ENCODE measurements at regions not wholly inside any gene's neighbourhood (a gene's known extent, or its start where the extent isn't known, plus 50 kb on each side); places are given as distances from the start of the nearest gene placed in this dataset.

GRCh38 chr4:59945277-59945676, 1254.8 kb upstream of the ADGRL3 start:
- Histone ChIP-seq H3K4me2 (ENCODE audit: insufficient read depth, low read length) (no peak overlapping the region), H3K36me3 (ENCODE audit: insufficient read depth, low read length) (no peaks in the 10 kb centered on the region), H3K9me3 (ENCODE audit: low read depth, low read length) (peaks cover 4% of the 10 kb centered on the region), H3K27me3 (ENCODE audit: insufficient read depth, low read length) (no peaks in the 10 kb centered on the region), H2AFZ (ENCODE audit: low read length) (no peak overlapping the region), H3K27ac (ENCODE audit: low read depth, low read length) (no peak overlapping the region), H3K79me2 (ENCODE audit: insufficient read depth, low read length) (no peaks in the 10 kb centered on the region), H3K4me3 (ENCODE audit: insufficient read depth, low read length) (no peak overlapping the region), H4K20me1 (ENCODE audit: insufficient read depth, low read length) (no peaks in the 10 kb centered on the region), H3K4me1 (ENCODE audit: insufficient read depth, low read length) (no peaks in the 10 kb centered on the region)
- no peak for TF ChIP-seq CTCF (IDR thresholded peaks at IDR 0.05; ENCODE audit: extremely low read depth, low read depth, low read length)
- DNase-seq (ENCODE audit: insufficient read length, low spot score, missing footprints) = no peak

GRCh38 chr4:59945716-59946115, 1254.4 kb upstream of the ADGRL3 start:
- Histone ChIP-seq H3K27ac (ENCODE audit: low read depth, low read length) (no peak overlapping the region), H3K27me3 (ENCODE audit: insufficient read depth, low read length) (no peaks in the 10 kb centered on the region), H3K4me2 (ENCODE audit: insufficient read depth, low read length) (no peak overlapping the region), H3K36me3 (ENCODE audit: insufficient read depth, low read length) (no peaks in the 10 kb centered on the region), H3K4me3 (ENCODE audit: insufficient read depth, low read length) (no peak overlapping the region), H3K4me1 (ENCODE audit: insufficient read depth, low read length) (no peaks in the 10 kb centered on the region), H4K20me1 (ENCODE audit: insufficient read depth, low read length) (no peaks in the 10 kb centered on the region), H2AFZ (ENCODE audit: low read length) (no peak overlapping the region), H3K79me2 (ENCODE audit: insufficient read depth, low read length) (no peaks in the 10 kb centered on the region), H3K9me3 (ENCODE audit: low read depth, low read length) (peaks cover 4% of the 10 kb centered on the region)
- DNase-seq (ENCODE audit: insufficient read length, low spot score, missing footprints) = no peak
- TF ChIP-seq CTCF (IDR thresholded peaks at IDR 0.05; ENCODE audit: extremely low read depth, low read depth, low read length) = no peak

GRCh38 chr4:59956366-59956765, 1243.8 kb upstream of the ADGRL3 start:
- no peak overlapping the region for H2AFZ ChIP-seq (ENCODE audit: low read length)
- no peak overlapping the region for H3K4me2 ChIP-seq (ENCODE audit: insufficient read depth, low read length)
- H3K9me3 ChIP-seq (ENCODE audit: low read depth, low read length) = no peaks in the 10 kb centered on the region
- TF ChIP-seq CTCF (IDR thresholded peaks at IDR 0.05; ENCODE audit: extremely low read depth, low read depth, low read length) = no peak
- no peaks in the 10 kb centered on the region for H4K20me1 ChIP-seq (ENCODE audit: insufficient read depth, low read length)
- no peaks in the 10 kb centered on the region for H3K36me3 ChIP-seq (ENCODE audit: insufficient read depth, low read length)
- no peaks in the 10 kb centered on the region for H3K4me1 ChIP-seq (ENCODE audit: insufficient read depth, low read length)
- no peaks in the 10 kb centered on the region for H3K27me3 ChIP-seq (ENCODE audit: insufficient read depth, low read length)
- H3K27ac ChIP-seq (ENCODE audit: low read depth, low read length) = no peak overlapping the region
- no peak overlapping the region for H3K4me3 ChIP-seq (ENCODE audit: insufficient read depth, low read length)
- no peak for DNase-seq (ENCODE audit: insufficient read length, low spot score, missing footprints)
- H3K79me2 ChIP-seq (ENCODE audit: insufficient read depth, low read length) = no peaks in the 10 kb centered on the region

- Histone ChIP-seq H2AFZ (ENCODE audit: low read length) (no peak overlapping the region), H3K36me3 (ENCODE audit: insufficient read depth, low read length) (no peaks in the 10 kb centered on the region), H3K27me3 (ENCODE audit: insufficient read depth, low read length) (no peaks in the 10 kb centered on the region), H4K20me1 (ENCODE audit: insufficient read depth, low read length) (no peaks in the 10 kb centered on the region), H3K9me3 (ENCODE audit: low read depth, low read length) (no peaks in the 10 kb centered on the region), H3K79me2 (ENCODE audit: insufficient read depth, low read length) (no peaks in the 10 kb centered on the region), H3K4me3 (ENCODE audit: insufficient read depth, low read length) (no peak overlapping the region), H3K4me2 (ENCODE audit: insufficient read depth, low read length) (no peak overlapping the region), H3K4me1 (ENCODE audit: insufficient read depth, low read length) (no peaks in the 10 kb centered on the region), H3K27ac (ENCODE audit: low read depth, low read length) (no peak overlapping the region)
- DNase-seq (ENCODE audit: insufficient read length, low spot score, missing footprints) = no peak
- no peak for TF ChIP-seq CTCF (IDR thresholded peaks at IDR 0.05; ENCODE audit: extremely low read depth, low read depth, low read length)
These were observed 1240.0 kb upstream of the ADGRL3 start for GRCh38 chr4:59960143-59960542.

Measured in osteoblast (primary cell).